HG03280 (cell line): ENCODE measurements at regions not wholly inside any gene's neighbourhood (a gene's known extent, or its start where the extent isn't known, plus 50 kb on each side); places are given as distances from the start of the nearest gene placed in this dataset.

Experiments
- ATAC-seq: cut with Tn5 transposase; IDR thresholded peaks from one replicate; pipeline ENCODE4 v1.9.1; 2021; ENCODE audit warnings: mild to moderate bottlenecking, moderate library complexity; ENCODE audit not compliant: unreplicated experiment

GRCh38 chr11:116567721-116568242 lies 205.0 kb downstream of the BUD13 start:
- no peak for ATAC-seq

- ATAC-seq, result no peak
Measured at GRCh38 chr11:116563712-116564047, 209.1 kb downstream of the BUD13 start.

GRCh38 chr11:116563028-116563711 lies 209.6 kb downstream of the BUD13 start:
- no peak for ATAC-seq

- no peak for ATAC-seq
Measured at GRCh38 chr11:116560589-116560988, 212.2 kb downstream of the BUD13 start.

GRCh38 chr11:116558504-116559211 lies 214.1 kb downstream of the BUD13 start:
- ATAC-seq, result no peak

- no peak for ATAC-seq
Measured at GRCh38 chr11:116557282-116557681, 215.5 kb downstream of the BUD13 start.

- ATAC-seq, result no peak
Measured at GRCh38 chr11:116556483-116556882, 216.3 kb downstream of the BUD13 start.

- ATAC-seq, result no peak
Measured at GRCh38 chr11:116553482-116553881, 219.3 kb downstream of the BUD13 start.

- ATAC-seq, result no peak
Measured at GRCh38 chr11:116551576-116551975, 221.2 kb downstream of the BUD13 start.

GRCh38 chr11:116548256-116548655 lies 224.5 kb downstream of the BUD13 start:
- no peak for ATAC-seq

GRCh38 chr11:116547571-116547970 lies 225.2 kb downstream of the BUD13 start:
- ATAC-seq, result no peak

- no peak for ATAC-seq
Measured at GRCh38 chr11:116545912-116546311, 226.9 kb downstream of the BUD13 start.

- ATAC-seq, result no peak
Measured at GRCh38 chr11:116544721-116545120, 228.1 kb downstream of the BUD13 start.

- ATAC-seq, result no peak
Measured at GRCh38 chr11:116543911-116544475, 228.8 kb downstream of the BUD13 start.

- ATAC-seq, result no peak
Measured at GRCh38 chr11:116543099-116543498, 229.7 kb downstream of the BUD13 start.

GRCh38 chr11:116542406-116542805 lies 230.4 kb downstream of the BUD13 start:
- ATAC-seq, result no peak

- peak; percentile 72 for ATAC-seq
Measured at GRCh38 chr11:116541460-116541859, 231.3 kb downstream of the BUD13 start.

GRCh38 chr11:116540645-116541304 lies 232.0 kb downstream of the BUD13 start:
- ATAC-seq, result no peak

GRCh38 chr11:116539836-116540418 lies 232.9 kb downstream of the BUD13 start:
- ATAC-seq, result no peak

GRCh38 chr11:116539211-116539610 lies 233.6 kb downstream of the BUD13 start:
- ATAC-seq, result no peak

GRCh38 chr11:116538677-116539076 lies 234.1 kb downstream of the BUD13 start:
- ATAC-seq, result no peak
